Activated CD8-positive, alpha-beta memory T cell treated with anti-CD3 and anti-CD28 coated beads, Interleukin-2, amount 50 U/mL, for 24 hours (primary cell): ENCODE measurements at regions not wholly inside any gene's neighbourhood (a gene's known extent, or its start where the extent isn't known, plus 50 kb on each side); places are given as distances from the start of the nearest gene placed in this dataset.

ENCODE experiments used
- DNase-seq: peaks from one replicate; pipeline ENCODE4 v3.0.0-alpha.2; 2020; ENCODE audit errors: extremely low read depth

DNA sequence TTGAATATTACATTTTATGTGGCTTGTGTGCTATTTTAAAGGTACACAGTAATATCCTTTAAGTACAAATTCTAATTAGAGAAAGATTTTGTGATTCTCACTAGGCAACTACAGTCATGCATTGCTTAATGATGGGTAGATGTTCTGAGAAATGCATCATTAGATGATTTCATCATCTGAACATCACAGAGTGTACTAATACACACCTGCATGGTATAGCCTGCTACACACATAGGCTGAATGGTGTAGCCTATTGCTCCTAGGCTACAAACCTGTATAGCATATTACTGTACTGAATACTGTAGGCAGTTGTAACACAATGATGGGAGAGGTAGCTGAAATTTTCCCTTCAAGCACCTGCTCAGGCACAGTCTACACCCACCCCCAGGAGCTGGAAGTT is 217.4 kb upstream of the EOMES start:
- no peak for DNase-seq

DNA sequence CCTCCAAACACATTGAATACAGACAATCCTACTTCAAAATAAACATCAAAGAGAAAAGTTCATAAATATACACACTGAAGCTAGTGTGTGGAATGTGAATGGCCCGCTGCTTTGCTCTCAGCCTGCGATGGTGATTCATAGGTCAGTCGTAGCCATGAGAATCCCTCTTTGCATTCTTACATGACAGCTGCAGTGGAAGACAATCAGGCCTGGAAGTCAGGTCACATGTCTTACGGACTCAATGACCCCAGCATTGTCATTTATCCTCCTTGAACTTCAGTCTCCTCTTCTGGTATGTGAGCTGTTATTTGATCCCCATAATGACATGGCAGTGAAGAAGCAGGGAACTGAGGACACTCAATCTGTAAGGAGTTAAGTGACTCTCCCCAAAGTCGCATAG is 217.8 kb upstream of the EOMES start:
- no peak for DNase-seq

DNA sequence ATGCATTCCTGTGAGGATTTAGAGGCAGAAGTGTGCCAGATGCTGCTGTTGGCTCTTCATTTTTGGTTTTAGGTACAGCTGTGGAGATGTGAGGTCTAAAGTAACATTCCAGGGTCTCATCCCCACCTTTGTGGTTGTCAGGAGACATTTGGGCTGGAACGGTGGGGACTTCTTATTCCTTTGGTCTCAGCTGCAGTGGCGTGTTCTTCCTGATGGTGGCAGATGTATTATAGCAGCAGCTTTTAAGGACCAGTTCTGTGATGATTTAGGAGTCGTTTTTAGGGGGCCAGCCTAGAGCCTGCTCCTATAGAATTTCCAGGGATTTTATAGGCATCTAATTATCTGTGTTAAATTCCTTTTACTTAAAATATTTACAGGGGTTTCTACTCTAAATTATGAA is 221.0 kb upstream of the EOMES start:
- no peak for DNase-seq

DNA sequence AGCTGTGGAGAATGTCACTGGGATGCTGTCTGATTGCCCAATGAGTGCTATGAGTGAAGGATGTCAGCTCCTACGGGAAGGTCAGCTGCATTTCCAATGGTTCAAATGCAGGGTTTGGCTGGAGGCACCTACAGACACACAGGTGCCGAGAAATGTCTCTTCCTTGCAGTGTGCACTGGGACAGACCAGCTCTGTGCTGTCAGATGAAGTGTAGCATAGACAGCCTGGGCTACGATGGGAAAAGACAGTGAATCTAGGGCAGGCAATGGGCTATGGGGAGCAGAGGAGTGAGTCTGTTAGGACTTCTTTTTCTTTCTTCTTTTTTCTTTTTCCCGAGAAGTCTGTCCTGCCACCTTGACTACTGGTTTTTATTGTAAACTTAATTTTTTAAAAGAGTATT is 223.1 kb upstream of the EOMES start:
- DNase-seq: no peak

DNA sequence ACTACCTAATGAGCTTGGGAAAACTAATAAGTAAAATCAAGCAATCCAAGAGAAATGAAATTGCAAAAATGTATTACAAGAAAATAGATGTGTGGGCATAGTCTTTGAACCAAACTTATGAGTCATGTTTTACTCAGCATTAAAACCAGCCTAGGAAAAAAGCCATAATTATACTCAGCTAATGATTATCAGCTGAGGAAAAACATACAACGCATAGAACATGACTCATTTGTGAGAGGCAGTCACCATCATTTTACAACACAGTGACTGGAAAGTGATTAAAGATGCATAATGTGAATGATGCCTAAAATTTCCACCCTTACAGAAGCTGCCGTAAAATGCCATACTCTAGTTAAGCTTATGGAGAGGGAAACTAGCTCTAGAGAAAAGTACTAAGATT is 238.0 kb upstream of the EOMES start:
- DNase-seq: no peak

DNA sequence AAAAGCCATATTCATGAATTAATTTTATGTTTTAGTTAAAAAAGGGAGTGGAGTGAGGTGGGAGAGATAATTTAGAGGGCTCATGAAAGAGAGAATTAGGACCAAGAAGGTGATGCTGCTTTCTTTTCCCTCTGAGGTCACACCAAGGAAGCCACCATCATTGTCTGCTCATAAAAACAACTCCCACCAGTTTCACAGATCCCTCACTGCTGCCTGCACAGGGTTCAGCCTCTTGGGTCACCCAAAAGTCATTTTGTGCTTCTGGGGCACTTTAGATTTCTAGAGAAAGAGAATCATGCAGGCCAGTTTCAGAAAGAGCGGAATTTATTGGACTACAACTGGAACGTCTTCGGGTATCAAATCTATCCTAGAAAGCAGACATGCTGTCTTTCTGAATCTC is 241.4 kb upstream of the EOMES start:
- no peak for DNase-seq

DNA sequence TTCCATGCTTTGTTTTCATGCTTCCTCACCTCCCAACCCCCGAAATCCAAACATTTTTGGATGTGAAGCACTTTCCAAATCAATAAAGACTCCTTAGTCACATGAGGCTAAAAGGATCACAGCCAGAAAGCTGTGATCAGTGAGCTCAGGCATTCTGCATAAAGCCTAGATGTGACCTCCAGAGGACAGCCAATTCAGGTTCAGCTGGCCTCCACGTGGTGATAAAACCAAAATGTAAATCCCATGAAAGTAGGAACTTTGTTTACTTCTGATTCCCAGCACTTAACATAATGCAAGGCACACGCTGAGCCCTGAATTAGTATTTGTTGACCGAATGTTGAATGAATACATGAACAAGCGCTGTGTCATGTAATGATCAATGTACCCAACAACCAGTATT is 249.5 kb upstream of the EOMES start:
- DNase-seq: no peak

DNA sequence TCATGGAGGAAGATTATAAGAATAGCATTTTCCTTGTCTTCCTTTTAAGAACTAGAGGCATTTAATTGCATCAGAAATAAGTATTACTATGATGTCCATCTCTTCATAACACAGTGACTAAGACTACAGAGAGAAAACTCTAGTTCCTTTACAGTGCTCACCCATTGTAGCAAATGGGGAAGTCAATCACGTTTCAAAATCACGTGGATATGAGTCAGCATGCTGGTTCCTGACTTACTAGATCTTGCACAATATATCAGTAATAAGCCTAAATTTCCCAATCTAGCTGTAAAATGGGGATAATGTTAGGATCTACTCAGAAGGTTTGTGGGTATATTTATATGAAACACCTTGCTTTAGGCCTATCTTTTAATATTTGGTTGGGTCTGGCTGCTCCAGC is 254.8 kb upstream of the EOMES start:
- DNase-seq: no peak

DNA sequence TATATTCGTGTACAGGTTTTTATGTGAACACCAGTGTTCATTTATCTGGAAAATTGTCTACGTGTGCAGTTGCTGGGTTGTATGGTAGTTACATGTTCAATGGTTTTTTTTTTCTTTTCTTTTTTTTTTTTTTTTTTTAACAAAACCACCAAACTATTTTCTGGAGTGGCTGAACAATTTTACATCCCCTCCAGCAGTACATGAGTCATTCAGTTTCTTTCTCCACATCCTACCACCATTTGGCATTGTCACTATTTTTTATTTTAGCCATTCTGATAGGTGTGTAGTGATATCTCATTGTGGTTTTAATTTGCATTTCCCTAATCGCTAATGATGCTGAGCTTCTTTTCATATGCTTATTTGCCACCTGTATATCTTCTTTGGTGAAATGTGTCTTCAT is 256.3 kb upstream of the EOMES start:
- DNase-seq: no peak

DNA sequence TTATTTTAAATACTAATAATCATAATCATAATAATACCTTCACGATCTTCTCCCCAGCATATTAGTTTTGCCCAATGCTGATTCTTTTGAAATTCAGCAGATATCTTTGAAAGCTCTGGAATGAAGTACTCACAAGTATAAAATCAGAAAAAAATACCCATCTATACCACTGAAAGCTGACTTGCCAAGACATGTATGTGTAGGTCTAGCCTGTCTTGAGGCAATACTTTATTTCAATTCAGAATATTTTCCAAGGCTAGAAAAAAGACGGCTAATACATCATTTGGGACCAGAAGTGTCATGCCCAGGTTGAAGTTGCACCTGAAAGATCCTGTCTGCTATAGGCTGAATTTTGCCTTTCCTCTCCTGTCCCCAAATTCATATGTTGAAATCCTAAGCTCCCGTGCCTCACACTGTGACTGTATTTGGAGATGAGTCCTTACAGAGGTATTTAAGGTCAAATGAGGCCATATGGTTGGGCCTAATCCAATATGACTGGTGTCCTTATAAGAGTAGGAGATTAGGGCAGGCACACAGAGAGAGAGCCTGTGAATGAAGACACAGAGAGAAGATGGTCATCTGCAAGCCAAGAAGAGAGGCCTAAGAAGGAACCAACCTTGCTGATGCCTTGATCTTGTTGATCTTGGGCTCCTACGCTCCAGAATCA is 255.9 kb upstream of the CMC1 start:
- no peak for DNase-seq

DNA sequence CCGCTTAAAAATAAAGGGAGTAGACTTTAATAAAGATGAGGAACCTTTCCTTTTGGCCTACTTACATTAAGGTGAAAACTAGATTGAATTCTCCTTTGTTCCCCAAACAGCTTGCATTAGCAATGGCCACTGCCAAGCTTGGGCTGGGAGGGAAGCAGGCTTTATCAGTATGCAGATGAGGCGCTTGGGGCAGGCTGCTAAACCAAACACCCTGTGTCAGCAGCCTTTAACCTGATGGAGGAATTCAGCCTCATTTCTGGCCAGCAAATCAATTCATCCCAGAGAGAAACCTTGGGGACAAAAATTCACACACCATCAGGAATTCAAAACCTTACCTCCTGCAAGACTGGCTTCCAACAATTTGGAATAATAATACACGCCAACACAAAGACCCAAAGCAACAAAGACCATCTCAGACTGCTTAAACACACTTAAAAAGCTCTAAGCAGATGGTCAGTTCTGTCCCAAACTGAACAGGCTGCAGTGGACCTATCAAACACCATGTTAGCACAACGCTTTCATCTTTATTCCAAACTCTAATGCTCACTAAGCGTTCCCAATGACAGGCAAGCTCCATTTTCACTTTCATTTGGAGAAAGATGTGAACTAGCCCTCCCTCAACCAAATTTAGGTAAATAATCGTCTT is 255.1 kb upstream of the CMC1 start:
- DNase-seq: no peak

DNA sequence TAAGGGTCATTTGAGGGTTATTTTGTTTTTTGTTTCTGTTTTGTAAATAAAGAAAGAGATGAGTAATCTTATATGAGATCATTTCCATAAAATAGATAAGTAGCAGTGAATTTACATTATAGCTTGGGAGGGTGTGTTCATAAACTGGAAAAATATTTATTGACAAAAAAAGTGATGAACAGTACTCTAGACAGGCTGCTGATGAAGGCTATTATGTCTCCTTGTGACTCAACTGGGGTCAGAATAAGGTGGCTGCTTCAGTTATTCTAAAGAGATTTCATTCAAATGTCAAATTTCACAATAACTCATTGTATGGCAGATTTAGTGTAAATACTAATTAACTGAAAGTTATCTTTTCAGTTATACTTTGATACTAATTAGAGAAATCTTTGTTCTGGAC is 251.1 kb upstream of the CMC1 start:
- DNase-seq: no peak

DNA sequence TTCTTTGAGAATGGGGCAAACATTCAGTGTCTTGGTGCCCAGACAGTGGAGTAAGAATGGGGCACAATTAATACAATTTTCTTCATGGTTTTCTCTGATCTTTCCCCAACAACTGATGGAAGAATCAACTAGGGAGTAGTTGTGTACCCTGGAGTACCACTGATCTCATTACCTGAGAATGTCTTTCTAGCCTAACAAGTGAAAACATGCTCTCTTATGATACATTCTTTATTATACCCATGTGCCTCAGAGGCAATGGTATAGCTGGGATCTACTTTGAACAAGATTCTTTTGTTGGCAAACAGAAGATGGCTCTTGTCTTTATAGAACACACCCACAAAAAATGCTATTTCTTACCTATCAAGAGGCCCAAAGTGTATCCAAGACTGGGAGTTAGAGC is 250.6 kb upstream of the CMC1 start:
- DNase-seq: no peak

DNA sequence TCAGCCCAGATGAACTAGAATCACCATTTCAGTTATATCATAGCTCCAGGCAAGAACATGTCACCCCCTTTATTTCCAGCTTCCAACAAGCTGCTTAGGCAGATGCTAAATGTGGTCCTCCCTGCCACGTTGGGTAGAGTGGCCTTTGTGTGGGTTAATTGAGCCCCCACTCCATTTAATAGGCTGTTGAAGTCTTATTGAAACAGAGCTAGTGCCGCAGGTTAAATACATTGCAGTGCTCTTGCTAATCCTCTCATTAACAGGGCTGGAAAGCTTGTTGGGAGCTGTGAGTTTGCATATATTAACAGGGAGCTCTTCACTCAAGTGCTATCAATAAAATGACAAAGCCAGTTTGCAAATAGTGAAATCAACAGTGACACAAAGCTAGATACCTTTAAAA is 248.4 kb upstream of the CMC1 start:
- no peak for DNase-seq

DNA sequence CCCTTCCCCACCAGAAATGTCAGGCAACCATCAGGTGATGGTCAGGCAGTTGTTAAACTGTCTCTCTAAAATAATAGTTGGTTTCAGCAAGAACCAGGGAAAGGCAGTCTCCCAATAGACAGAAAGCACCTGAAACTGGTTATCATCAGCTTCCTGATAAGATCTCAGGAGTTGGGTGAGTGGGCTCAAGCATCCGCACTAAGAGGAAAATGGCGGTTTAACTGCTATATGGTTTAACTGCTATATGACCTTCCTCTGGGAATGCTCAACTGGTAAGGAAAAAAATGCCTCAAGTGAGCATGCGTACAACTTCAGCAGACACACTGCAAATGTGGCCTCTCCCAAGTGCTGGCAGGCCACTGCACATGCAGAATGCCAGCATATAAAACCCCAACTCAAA is 240.8 kb upstream of the CMC1 start:
- DNase-seq: no peak

DNA sequence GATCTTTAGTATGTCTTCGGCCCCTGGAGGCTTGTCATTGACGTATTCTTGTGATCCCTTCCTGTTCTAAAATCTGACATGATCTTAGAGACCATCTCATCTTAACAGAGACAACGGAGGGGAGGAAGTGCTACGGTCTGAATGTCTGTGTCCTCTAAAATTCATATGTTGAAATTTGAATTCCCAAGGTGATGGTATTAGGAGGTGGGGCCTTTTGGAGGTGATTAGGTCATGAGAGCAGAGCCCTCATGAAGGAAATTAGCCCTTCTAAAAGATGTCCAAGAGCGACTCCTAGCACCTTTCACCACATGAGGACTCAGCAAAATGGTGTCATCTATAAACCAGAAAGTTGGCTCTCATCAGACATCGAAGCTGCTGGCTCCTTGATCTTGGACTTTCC is 233.2 kb upstream of the CMC1 start:
- no peak for DNase-seq

DNA sequence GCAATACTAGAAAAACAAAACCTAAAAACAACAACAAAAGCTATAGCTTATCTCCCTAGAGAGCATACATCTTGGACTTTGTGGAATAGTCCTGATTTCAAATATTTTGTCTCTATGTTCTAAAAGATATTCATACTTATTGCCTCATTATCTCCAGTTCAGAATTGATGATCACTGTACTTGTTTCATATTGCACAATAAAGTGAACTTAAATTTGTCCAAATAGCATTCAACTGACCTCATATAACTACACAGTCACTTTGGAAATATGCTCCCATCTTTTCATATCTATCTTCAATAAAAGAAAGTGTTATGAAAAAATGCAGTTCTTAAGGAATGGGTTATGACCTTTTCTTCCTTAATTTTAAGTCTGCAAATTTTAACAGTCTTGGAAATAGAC is 228.6 kb upstream of the CMC1 start:
- DNase-seq: no peak

DNA sequence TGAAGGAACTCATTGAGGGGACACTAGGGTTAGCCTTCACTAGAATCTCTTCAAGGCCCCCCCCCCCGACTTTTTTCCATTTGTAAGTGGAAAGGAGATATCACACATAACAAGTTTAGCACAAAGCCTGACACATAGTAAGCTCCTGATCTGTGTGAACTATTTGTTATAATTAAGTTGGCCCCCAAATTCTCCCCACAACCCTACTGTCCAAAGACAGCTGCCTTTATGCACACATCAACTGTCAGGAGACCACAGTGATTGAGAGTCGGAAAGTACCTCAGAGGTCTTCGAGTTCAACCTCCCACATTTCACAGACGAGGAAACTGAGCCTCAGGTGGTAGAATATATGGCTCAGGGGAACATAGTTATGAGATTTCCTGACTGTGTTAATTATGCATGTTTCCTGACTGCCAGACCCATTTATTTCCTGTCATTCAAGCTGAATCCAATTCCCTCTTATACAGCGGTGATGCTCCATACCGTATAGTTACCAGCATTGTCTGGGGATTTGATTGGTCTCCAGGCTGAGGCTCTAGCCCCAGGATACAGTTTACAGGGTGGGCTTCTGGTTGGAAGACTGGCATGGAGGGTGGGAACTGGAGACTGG is 227.4 kb upstream of the CMC1 start:
- no peak for DNase-seq

DNA sequence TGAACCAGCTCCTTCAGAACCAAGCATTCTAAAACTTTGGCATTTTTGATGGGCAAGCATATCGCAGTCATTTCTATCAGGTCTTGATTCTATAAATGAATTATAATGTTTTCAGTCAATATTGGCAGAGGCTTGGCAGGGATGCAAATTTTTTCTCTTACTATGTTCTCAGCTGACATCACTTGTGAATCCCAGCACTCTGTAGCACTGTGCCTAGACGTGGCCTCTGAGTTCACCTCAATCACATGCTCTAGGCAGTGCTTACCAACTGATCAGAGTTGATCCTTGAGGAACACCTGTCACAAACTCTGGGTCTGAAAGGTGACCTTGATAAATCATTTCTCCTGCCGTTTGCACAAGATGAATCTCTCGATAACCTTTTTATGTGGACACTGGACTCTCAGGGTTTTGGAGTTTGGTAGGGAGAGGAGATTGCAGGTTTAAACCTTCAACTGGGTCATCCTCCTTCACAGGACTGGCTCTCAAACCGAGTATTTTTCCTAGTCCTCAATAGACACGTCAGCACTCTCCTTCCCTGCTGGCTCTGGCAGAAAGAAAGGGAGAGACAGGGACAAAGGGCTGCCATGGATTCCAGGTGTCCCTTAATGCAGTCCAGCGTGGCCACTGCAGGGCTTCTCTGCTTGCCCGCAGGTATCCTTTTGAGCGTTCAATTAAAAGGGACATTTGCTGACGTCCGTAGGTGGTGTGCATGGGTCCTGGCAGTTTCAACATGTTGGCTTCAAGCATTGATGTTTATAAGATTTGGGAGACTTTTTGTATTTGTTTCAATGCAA is 222.3 kb upstream of the CMC1 start:
- no peak for DNase-seq

DNA sequence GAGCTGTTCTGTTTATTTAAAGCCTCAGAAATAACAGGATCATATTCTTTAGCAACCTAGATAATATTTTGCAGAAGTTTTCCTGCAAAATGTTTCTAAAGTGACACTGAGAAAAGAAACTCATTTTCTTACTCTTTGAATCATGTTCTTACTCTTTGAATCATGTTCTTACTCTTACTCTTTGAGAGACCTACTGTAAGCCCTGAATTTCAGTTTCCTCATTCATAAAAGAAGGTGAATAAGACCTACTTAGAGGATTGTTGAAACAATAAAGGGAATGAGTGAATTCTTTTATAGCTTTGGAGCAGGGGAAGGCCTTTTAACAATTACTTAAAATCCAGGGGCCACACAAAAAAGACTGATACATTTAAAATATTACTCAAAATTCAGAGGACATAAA is 221.7 kb upstream of the CMC1 start:
- DNase-seq: no peak

DNA sequence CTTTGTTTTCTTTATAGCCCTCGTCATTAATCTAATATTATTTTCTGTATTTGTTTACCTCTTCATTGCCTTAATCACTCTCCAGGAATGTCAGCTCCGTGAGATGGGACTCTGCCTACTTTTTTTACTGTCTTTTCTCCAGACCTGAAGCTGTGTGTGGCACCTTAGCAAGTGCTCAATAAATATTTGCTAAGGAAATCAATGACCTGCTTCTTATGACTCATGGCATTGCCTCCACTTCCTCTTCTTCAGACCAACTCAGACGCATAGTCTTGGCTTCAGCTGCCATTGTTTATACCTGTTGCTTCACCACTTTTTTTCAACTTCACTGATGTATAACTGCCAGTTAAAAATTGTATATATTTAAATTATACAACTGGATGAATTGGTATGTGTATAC is 218.5 kb upstream of the CMC1 start:
- DNase-seq: no peak

DNA sequence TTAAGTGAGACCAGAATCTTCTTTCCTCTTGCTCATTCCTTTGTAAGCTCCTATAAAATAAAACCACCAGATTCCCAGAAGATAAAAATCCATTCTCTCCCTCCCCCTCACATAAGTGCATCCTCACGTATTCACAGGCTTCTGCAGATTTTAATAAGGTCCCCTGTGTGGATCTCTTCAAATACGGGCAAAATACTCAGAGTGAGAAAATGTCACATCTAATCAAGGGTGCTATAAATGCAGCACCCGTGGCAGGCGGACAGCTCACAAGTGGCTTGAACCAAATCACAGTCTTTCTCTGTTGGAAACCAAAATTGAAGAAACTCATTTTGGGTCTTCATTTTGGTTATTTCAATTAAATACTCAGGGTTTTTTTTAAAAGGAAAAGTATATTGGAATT is 212.9 kb upstream of the CMC1 start:
- DNase-seq: no peak
